KMS-11 (cell line): ENCODE measurements at regions not wholly inside any gene's neighbourhood (a gene's known extent, or its start where the extent isn't known, plus 50 kb on each side); places are given as distances from the start of the nearest gene placed in this dataset.

Experiments used
- H2AFZ ChIP-seq: fragments of 200-600 bp; sonication (generic); 2 replicates; pipeline ENCODE4 v1.6.1; 2016; ENCODE audit warnings: antibody characterized with exemption, mixed run types, low read depth
- H3K27ac ChIP-seq: fragments of 200-600 bp; sonication (generic); 2 replicates; pipeline ENCODE4 v1.6.1; 2016; ENCODE audit warnings: mild to moderate bottlenecking, mixed run types
- H3K27me3 ChIP-seq: fragments of 200-600 bp; sonication (generic); 2 replicates; pipeline ENCODE4 v1.6.1; 2017; ENCODE audit warnings: mild to moderate bottlenecking, low read depth, mixed run types, moderate library complexity; ENCODE audit not compliant: insufficient read depth
- H3K36me3 ChIP-seq: fragments of 200-600 bp; sonication (generic); 2 replicates; pipeline ENCODE4 v1.6.1; 2017; ENCODE audit warnings: mild to moderate bottlenecking, mixed run types; ENCODE audit not compliant: insufficient read depth
- H3K4me1 ChIP-seq: fragments of 200-600 bp; sonication (generic); 2 replicates; pipeline ENCODE4 v1.6.1; 2016; ENCODE audit warnings: mild to moderate bottlenecking, low read depth, mixed run types; ENCODE audit not compliant: poor library complexity, severe bottlenecking
- H3K4me2 ChIP-seq: fragments of 200-600 bp; sonication (generic); 2 replicates; pipeline ENCODE4 v1.7.0; 2016; ENCODE audit warnings: mild to moderate bottlenecking, mixed run types
- H3K4me3 ChIP-seq: fragments of 200-600 bp; sonication (generic); IDR thresholded peaks from 2 replicates; pipeline ENCODE4 v1.6.1; 2017; ENCODE audit warnings: low read depth, low read length, mixed read lengths; ENCODE audit not compliant: insufficient read depth
- H3K79me2 ChIP-seq: fragments of 200-600 bp; sonication (generic); 2 replicates; pipeline ENCODE4 v1.6.1; 2016; ENCODE audit warnings: low read depth, mixed run types; ENCODE audit not compliant: insufficient read depth
- H3K9ac ChIP-seq: fragments of 200-600 bp; sonication (generic); 2 replicates; pipeline ENCODE4 v1.6.1; 2016; ENCODE audit warnings: mild to moderate bottlenecking, mixed run types
- H4K20me1 ChIP-seq: fragments of 200-600 bp; sonication (generic); 2 replicates; pipeline ENCODE4 v1.6.1; 2016; ENCODE audit warnings: mild to moderate bottlenecking, mixed run types; ENCODE audit not compliant: insufficient read depth
- TF ChIP-seq, protein P1 (sequence below): fragments of 200-600 bp; sonication (generic); conservative IDR thresholded peaks from 2 replicates; pipeline ENCODE4 v1.6.1; 2017; ENCODE audit warnings: low read depth, mild to moderate bottlenecking, antibody characterized with exemption, low read length, moderate library complexity, mixed read lengths

DNA sequence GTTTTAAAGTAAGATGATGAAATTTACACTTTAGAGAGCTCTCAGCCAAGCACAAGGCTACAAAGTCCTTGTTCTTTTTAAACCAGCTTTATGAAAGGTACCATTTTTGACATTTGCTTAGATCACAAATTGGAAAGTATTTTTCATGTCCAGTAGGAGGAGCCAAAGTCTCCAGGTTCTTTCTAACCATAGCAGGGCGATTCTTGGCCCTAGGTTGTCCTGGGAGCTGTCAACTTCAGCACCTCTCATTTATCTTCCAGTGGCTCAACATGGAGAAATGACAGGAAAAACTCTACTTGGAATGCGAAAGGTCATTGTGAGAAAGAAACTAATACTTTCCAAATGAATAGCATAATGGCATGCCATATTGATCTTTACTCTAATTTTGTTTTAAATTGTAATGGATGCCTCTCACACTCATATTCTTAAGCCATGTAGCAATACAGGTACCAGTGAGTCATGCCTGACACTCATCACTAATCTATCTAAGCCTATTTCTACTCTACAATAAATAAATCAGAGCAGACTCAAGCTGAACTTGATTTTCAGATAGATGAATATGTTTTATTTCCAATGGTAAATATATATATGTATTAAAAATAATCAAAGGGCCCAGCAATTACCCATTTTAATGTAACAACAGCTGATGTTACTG is 919.1 kb upstream of the EEF2KMT start:
- Histone ChIP-seq H3K9ac (no peak overlapping the region), H3K27me3 (no peaks in the 10 kb centered on the region), H3K27ac (no peak overlapping the region), H3K4me1 (no peaks in the 10 kb centered on the region), H4K20me1 (no peaks in the 10 kb centered on the region), H3K36me3 (no peaks in the 10 kb centered on the region), H2AFZ (no peak overlapping the region), H3K79me2 (no peaks in the 10 kb centered on the region), H3K4me2 (no peak overlapping the region), H3K4me3 (no peak overlapping the region)
- TF ChIP-seq, protein P1, sequence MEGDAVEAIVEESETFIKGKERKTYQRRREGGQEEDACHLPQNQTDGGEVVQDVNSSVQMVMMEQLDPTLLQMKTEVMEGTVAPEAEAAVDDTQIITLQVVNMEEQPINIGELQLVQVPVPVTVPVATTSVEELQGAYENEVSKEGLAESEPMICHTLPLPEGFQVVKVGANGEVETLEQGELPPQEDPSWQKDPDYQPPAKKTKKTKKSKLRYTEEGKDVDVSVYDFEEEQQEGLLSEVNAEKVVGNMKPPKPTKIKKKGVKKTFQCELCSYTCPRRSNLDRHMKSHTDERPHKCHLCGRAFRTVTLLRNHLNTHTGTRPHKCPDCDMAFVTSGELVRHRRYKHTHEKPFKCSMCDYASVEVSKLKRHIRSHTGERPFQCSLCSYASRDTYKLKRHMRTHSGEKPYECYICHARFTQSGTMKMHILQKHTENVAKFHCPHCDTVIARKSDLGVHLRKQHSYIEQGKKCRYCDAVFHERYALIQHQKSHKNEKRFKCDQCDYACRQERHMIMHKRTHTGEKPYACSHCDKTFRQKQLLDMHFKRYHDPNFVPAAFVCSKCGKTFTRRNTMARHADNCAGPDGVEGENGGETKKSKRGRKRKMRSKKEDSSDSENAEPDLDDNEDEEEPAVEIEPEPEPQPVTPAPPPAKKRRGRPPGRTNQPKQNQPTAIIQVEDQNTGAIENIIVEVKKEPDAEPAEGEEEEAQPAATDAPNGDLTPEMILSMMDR: peak; percentile 83

DNA sequence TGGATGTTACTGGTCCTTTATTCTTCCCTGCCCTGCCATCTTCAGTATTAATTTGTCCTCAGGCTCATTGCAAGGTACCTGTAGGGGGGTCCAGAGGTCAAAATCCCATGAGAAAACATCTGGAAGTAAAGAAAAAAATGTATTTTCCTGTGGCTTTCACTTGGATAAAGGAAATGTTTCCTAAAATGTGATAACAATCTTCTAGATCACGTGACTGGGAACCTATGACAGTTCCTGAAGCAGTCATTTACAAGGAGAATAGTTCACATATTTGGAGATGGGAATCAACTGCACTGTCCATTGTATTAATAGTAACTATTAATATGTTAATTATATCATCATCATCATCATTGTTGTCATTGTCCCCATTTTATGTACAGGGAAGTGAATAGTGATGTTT is 915.1 kb upstream of the EEF2KMT start:
- H2AFZ ChIP-seq: no peak overlapping the region
- H3K4me1 ChIP-seq: no peaks in the 10 kb centered on the region
- H3K9ac ChIP-seq: no peak overlapping the region
- TF ChIP-seq, protein P1: no peak
- H3K4me3 ChIP-seq: no peak overlapping the region
- H3K36me3 ChIP-seq: no peaks in the 10 kb centered on the region
- no peaks in the 10 kb centered on the region for H3K79me2 ChIP-seq
- H3K4me2 ChIP-seq: no peak overlapping the region
- no peaks in the 10 kb centered on the region for H4K20me1 ChIP-seq
- no peaks in the 10 kb centered on the region for H3K27me3 ChIP-seq
- H3K27ac ChIP-seq: no peak overlapping the region

DNA sequence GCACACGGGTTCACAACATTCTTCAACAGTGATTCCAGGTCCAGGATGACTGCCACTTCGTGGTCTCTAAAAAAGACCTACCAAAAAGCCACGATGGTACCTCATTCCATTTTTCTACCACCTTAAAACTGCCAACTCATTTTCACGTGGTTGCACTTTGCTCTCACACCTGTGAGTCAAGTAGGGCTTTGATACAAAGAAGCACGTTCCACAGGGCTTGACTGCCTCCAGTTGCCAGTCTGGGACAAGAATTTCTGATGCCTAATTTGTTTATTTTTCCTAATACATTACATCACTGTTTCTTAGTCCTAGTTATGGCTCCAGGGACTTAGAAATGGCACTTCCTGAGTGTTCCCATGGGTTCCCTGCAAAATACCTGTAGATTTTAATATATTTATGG is 911.6 kb upstream of the EEF2KMT start:
- H3K79me2 ChIP-seq: no peaks in the 10 kb centered on the region
- TF ChIP-seq, protein P1: no peak
- no peak overlapping the region for H3K9ac ChIP-seq
- H3K4me3 ChIP-seq: no peak overlapping the region
- no peaks in the 10 kb centered on the region for H3K4me1 ChIP-seq
- no peaks in the 10 kb centered on the region for H4K20me1 ChIP-seq
- H3K27me3 ChIP-seq: no peaks in the 10 kb centered on the region
- H2AFZ ChIP-seq: no peak overlapping the region
- H3K4me2 ChIP-seq: no peak overlapping the region
- no peak overlapping the region for H3K27ac ChIP-seq
- no peaks in the 10 kb centered on the region for H3K36me3 ChIP-seq

DNA sequence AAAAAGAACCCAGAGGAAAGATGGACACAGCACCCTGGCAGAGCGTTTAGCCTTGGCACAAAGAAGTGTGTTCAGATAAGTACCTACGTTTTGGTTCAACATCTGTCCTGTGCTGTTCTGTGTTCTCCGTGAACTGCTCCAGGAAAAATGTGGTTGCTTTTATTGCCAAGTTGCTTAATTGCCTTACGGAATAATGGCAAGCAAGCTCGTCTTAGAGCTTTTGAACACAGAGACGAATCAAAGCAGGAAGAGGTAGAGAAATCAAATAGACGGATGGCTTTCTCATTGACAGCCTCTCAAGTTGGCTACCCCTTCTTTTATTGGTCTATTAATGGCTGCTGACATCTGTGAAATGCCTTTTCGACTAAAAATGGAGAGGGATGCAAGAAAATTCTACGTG is 911.1 kb upstream of the EEF2KMT start:
- H3K4me1 ChIP-seq: no peaks in the 10 kb centered on the region
- no peak overlapping the region for H3K9ac ChIP-seq
- H2AFZ ChIP-seq: no peak overlapping the region
- H3K36me3 ChIP-seq: no peaks in the 10 kb centered on the region
- no peaks in the 10 kb centered on the region for H3K27me3 ChIP-seq
- TF ChIP-seq, protein P1: no peak
- no peak overlapping the region for H3K4me3 ChIP-seq
- H4K20me1 ChIP-seq: no peaks in the 10 kb centered on the region
- H3K79me2 ChIP-seq: no peaks in the 10 kb centered on the region
- no peak overlapping the region for H3K4me2 ChIP-seq
- no peak overlapping the region for H3K27ac ChIP-seq
